Endodermal cell (in vitro differentiated cells): ENCODE measurements at regions not wholly inside any gene's neighbourhood (a gene's known extent, or its start where the extent isn't known, plus 50 kb on each side); places are given as distances from the start of the nearest gene placed in this dataset.

Source experiments
- DNase-seq: peaks from one replicate; pipeline ENCODE4 v3.0.0-alpha.2; 2017
- H3K27ac ChIP-seq: 2 replicates; pipeline ENCODE4 v1.5.1; 2013; ENCODE audit warnings: mild to moderate bottlenecking, low read depth, low read length, moderate library complexity
- H3K27me3 ChIP-seq: 2 replicates; pipeline ENCODE4 v1.6.1; 2013; ENCODE audit warnings: mild to moderate bottlenecking, low read length, moderate library complexity; ENCODE audit not compliant: insufficient read depth, control insufficient read depth, poor library complexity, severe bottlenecking
- H3K36me3 ChIP-seq: 2 replicates; pipeline ENCODE4 v1.7.0; 2013; ENCODE audit warnings: mild to moderate bottlenecking, low read length, moderate library complexity; ENCODE audit not compliant: control insufficient read depth, insufficient read depth
- H3K4me1 ChIP-seq: one replicate; pipeline ENCODE4 v1.7.0; 2013; ENCODE audit warnings: low read length; ENCODE audit not compliant: control insufficient read depth, insufficient read depth
- H3K4me3 ChIP-seq: 2 replicates; pipeline ENCODE4 v1.5.1; 2013; ENCODE audit warnings: mild to moderate bottlenecking, low read length, moderate library complexity
- H3K9ac ChIP-seq: 2 replicates; pipeline ENCODE4 v1.6.1; 2013; ENCODE audit warnings: mild to moderate bottlenecking, low read length, moderate library complexity; ENCODE audit not compliant: poor library complexity, severe bottlenecking; ENCODE audit errors: extremely low read depth
- H3K9me3 ChIP-seq: 2 replicates; pipeline ENCODE4 v1.6.1; 2013; ENCODE audit warnings: mild to moderate bottlenecking, low read length, moderate library complexity; ENCODE audit not compliant: control insufficient read depth
- H3K27ac Mint-ChIP-seq: 2 replicates; pipeline ENCODE4 v1.8.0; 2020; ENCODE audit warnings: mixed read lengths
- H3K27me3 Mint-ChIP-seq: 2 replicates; pipeline ENCODE4 v1.8.0; 2021; ENCODE audit warnings: mild to moderate bottlenecking, mixed read lengths; ENCODE audit not compliant: insufficient read depth
- H3K36me3 Mint-ChIP-seq: 2 replicates; pipeline ENCODE4 v1.8.0; 2020; ENCODE audit warnings: low read depth, mixed read lengths
- H3K4me1 Mint-ChIP-seq: 2 replicates; pipeline ENCODE4 v1.8.0; 2020; ENCODE audit warnings: mixed read lengths
- H3K4me3 Mint-ChIP-seq: 2 replicates; pipeline ENCODE4 v1.8.0; 2020; ENCODE audit warnings: mild to moderate bottlenecking, moderate library complexity, mixed read lengths
- H3K9me3 Mint-ChIP-seq: 2 replicates; pipeline ENCODE4 v1.8.0; 2020; ENCODE audit warnings: mild to moderate bottlenecking, mixed read lengths
- CTCF ChIP-seq: fragments of 200-600 bp; sonication (generic); conservative IDR thresholded peaks from 2 replicates; pipeline ENCODE4 v1.5.0; 2021; ENCODE audit warnings: antibody characterized with exemption, mild to moderate bottlenecking
- WGBS, 2 experiments: methylation state at CpG; one replicate each; pipeline versions ENCODE4 v1.1.5 to v1.1.7; 2013; ENCODE audit warnings: missing lambda C conversion rate in 2 of 2, mixed read lengths in 1 of 2; ENCODE audit not compliant: insufficient coverage in 1 of 2, insufficient read length in 1 of 2; 5-methylcytosine and 5-hydroxymethylcytosine counted together

- H3K4me1 ChIP-seq, result no peaks in the 10 kb centered on the region
- no peak for TF ChIP-seq CTCF
- no peaks in the 10 kb centered on the region for H3K27me3 ChIP-seq
- Mint-ChIP-seq H3K4me1 (peaks cover 18% of the 10 kb centered on the region), H3K27me3 (peaks cover 22% of the 10 kb centered on the region), H3K9me3 (no peaks in the 10 kb centered on the region), H3K27ac (no peak overlapping the region), H3K4me3 (no peak overlapping the region), H3K36me3 (no peaks in the 10 kb centered on the region)
- no peak overlapping the region for H3K4me3 ChIP-seq
- H3K9me3 ChIP-seq, result no peaks in the 10 kb centered on the region
- H3K36me3 ChIP-seq, result no peaks in the 10 kb centered on the region
- H3K27ac ChIP-seq, result no peak overlapping the region
- 100% methylated on average over 6 of the region's 6 CpGs; no CpG with 5 or more reads in 1 of the 2 experiments for WGBS, 2 experiments
- H3K9ac ChIP-seq, result no peak overlapping the region
- DNase-seq, result no peak
Observed at GRCh38 chr15:95901271-95901670, 429.2 kb upstream of the NR2F2 start.

DNA sequence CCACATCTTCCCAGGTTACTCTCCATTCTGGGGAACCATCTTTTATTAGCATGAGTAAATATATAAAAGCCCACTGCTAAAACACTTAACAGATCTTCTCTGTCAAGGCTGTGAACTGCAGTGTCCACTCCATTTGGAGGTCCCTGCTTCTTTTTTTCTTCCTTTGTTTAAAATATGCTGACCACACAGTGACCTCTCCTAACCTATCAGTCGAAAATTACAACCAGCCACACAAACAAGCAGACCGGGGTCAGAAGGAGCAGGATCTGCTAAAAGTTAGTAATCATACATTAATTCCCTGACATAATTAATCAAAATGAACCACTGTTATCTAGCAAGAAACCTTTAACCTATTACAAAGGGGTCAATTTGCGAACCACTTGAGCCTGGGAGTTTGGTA lies 427.9 kb upstream of the NR2F2 start:
- H3K4me1 ChIP-seq, result no peaks in the 10 kb centered on the region
- H3K4me3 Mint-ChIP-seq, result no peak overlapping the region
- H3K9ac ChIP-seq, result no peak overlapping the region
- peaks cover 16% of the 10 kb centered on the region for H3K4me1 Mint-ChIP-seq
- no peaks in the 10 kb centered on the region for H3K9me3 Mint-ChIP-seq
- no peaks in the 10 kb centered on the region for H3K9me3 ChIP-seq
- TF ChIP-seq CTCF, result no peak
- H3K36me3 ChIP-seq, result no peaks in the 10 kb centered on the region
- peaks cover 10% of the 10 kb centered on the region for H3K27me3 ChIP-seq
- H3K36me3 Mint-ChIP-seq, result no peaks in the 10 kb centered on the region
- no peak overlapping the region for H3K27ac Mint-ChIP-seq
- no peak overlapping the region for H3K4me3 ChIP-seq
- H3K27me3 Mint-ChIP-seq, result peaks cover 32% of the 10 kb centered on the region
- no peak overlapping the region for H3K27ac ChIP-seq
- WGBS, 2 experiments, result 75 to 97% methylated on average over 2 to 3 of the region's 3 CpGs
- DNase-seq, result no peak

DNA sequence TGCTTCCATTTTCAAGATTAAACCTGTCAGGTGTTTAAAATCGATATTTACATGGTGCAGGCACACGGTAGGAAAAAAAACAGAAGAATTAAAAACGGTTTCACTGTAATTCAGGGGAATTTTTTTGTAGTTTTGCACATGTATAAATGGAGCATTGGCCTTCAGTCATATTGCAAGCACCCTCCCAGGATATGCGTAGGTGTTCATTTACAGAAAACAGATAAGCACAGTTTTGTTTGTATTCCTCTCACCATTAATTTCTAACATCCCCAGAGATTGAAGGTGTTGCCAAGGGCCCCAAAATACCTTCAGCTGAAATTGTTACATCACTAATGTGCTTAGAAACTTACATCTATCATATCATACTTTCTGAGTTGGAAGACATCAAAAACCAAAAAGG lies 427.1 kb upstream of the NR2F2 start:
- DNase-seq, result no peak
- Histone ChIP-seq H3K27me3 (peaks cover 16% of the 10 kb centered on the region), H3K4me3 (no peak overlapping the region), H3K36me3 (no peaks in the 10 kb centered on the region), H3K9me3 (no peaks in the 10 kb centered on the region), H3K9ac (no peak overlapping the region), H3K27ac (no peak overlapping the region), H3K4me1 (no peaks in the 10 kb centered on the region)
- Mint-ChIP-seq H3K36me3 (no peaks in the 10 kb centered on the region), H3K4me1 (peaks cover 8% of the 10 kb centered on the region), H3K27ac (no peak overlapping the region), H3K9me3 (no peaks in the 10 kb centered on the region), H3K4me3 (no peak overlapping the region), H3K27me3 (peaks cover 38% of the 10 kb centered on the region)
- WGBS, 2 experiments, result 80 to 90% methylated on average over 3 to 4 of the region's 4 CpGs
- TF ChIP-seq CTCF, result no peak
